Fibroblast of upper back skin (primary cell): ENCODE measurements at regions not wholly inside any gene's neighbourhood (a gene's known extent, or its start where the extent isn't known, plus 50 kb on each side); places are given as distances from the start of the nearest gene placed in this dataset.

Source experiments
- DNase-seq: peaks from one replicate; pipeline ENCODE4 v3.0.0-alpha.2; 2013

GRCh38 chr16:61313931-61314330 lies 722.3 kb downstream of the CDH8 start:
- no peak for DNase-seq

DNA sequence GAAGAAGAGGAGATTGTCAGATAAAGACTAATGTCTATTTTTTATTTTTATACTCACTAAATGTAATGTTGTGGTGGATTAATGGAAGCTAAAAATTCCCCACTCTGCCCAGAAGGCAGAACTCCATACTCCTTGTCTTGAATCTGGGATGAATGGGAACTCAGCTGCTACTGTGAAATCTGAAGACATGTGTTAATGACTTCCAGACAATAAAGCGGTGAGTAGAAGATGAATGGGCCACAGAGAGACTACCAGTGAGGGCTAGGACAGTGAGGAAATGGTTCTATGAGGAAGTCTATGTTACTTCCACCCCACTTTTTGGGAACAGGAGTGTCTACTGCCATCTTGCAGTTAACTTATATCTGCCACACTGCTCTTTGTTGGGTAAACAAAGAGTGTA lies 726.9 kb downstream of the CDH8 start:
- no peak for DNase-seq

DNA sequence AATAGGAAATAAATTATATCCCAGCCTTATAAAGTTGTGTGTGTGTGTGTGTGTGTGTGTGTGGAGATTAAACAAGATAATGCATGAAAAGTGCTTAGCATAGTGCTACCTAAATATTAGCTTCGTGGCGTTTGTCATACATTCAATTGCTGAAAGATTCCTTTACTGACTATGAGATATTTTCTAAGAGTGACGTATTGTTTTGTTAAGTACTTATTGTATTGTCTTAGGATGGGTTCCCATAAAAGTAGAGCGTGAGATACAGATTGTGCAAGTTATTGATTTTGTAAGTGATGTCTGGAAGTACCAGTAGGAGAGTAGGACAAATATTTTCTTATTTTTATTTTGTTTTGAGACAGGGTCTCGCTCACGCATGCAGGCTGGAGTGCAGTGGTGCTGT lies 730.0 kb downstream of the CDH8 start:
- no peak for DNase-seq

DNA sequence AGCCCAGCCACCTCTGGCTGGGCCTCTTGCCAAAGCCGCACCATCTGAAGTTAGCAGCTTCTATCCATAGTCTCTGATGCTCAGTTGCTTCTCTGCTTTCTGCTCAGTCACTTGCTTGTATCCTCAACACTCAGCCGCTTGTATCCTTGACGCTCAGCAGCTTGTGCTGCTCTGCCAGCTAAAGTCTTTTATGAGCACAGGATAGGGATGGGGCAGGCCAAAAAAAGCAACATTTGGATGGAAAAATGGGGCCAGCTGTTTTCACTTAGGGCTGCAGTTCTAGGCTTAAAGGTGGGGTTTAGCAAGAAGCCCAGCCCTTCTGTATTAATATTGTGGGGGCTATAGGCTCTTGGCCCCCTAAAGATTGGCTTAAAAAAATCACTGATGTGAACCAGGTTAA lies 739.4 kb downstream of the CDH8 start:
- DNase-seq, result no peak

DNA sequence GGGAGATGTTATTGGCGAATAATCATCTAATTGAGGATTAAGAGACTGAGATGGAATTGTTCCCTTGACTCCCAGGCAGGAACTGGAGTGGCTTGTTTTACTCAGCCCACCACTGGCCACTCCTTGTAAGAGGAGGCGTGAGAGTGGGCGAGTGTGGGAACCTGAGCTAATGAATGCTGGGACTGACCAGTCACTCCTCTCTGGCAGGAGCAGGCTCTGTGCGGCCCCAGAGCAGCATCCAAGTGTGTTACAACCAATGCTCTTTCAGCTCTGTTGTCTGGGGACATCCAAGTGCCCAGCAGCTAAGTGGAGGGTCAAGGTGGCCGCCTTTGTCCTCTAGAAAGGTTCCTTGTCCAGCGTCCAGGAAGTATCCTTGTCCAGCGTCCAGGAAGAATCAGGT lies 739.9 kb downstream of the CDH8 start:
- DNase-seq, result no peak

DNA sequence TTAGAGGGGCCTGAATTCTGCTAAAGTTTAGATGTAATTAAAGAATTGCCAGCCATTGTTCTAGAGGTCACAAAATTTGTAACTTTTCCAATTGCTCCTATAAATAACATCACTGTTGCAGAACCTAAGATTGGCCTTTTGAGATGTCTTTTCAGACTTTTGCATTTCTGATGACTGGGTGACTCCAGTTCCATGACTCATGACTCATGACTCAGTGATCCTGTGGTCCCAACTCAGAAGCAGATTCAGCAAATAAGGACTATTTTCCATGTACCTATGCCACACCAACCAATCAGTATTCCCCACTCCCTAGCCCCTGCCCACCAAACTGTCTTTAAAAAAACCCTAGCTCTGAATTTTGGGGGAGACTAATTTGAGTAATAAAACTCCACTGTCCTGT lies 740.9 kb downstream of the CDH8 start:
- DNase-seq, result peak; percentile 4

GRCh38 chr16:61289141-61289540 lies 747.1 kb downstream of the CDH8 start:
- DNase-seq, result no peak

- DNase-seq, result no peak
Measured at GRCh38 chr16:61277849-61278248, 758.4 kb downstream of the CDH8 start.

- DNase-seq, result no peak
Measured at GRCh38 chr16:61274211-61274610, 762.0 kb downstream of the CDH8 start.

GRCh38 chr16:61270726-61271125 lies 765.5 kb downstream of the CDH8 start:
- no peak for DNase-seq

GRCh38 chr16:61263400-61263799 lies 772.8 kb downstream of the CDH8 start:
- no peak for DNase-seq

- no peak for DNase-seq
Measured at GRCh38 chr16:61261315-61261714, 774.9 kb downstream of the CDH8 start.

DNA sequence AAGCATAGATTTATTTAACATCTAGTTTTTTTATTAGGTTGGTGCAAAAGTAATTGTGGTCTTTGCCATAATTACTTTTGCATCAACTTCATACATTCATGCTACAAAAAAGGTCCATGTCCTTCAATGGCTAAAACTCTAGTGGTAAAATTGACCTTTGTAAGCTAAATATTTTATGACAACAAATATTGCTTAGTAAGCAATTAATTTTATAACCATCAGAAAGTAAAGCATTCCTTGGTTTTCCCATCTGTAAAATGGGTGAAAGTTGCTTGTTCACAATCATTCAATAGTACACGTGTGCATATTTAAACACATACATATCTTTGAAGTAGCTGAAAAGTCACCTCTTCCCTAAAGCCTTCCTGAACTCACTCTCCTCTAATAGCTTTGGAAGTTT lies 789.6 kb downstream of the CDH8 start:
- no peak for DNase-seq

GRCh38 chr16:61243954-61244353 lies 792.3 kb downstream of the CDH8 start:
- no peak for DNase-seq

DNA sequence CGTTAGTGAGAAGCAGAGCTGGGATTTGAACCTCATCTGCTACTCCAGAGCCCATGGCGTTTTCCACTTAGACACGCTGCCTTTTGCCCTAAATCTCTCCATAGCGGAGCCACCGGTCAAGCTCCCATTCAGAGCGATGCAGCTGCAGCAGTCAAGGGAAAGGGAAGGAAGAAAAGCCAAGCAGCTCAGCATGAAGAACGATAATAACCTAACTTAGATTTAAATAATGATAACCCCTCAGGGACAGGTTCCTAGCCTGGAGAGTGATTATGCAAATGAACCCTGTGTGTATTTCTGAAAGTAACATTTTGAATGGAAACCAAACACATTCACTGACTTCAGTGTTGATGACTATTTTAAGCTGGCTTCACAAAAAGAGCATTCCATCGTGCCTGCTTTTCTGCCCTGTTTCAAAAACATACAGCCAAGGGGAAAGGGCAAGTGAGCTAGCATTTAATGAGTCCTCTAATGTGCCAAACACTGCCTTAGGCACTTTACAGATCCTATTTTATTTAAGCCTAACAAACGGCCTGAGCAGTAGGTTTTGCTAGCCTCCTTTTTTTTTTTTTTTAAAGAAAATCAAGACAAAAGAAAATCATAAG lies 798.3 kb downstream of the CDH8 start:
- DNase-seq, result no peak

- peak; percentile 19 for DNase-seq
Measured at GRCh38 chr16:61233713-61234112, 802.5 kb downstream of the CDH8 start.

DNA sequence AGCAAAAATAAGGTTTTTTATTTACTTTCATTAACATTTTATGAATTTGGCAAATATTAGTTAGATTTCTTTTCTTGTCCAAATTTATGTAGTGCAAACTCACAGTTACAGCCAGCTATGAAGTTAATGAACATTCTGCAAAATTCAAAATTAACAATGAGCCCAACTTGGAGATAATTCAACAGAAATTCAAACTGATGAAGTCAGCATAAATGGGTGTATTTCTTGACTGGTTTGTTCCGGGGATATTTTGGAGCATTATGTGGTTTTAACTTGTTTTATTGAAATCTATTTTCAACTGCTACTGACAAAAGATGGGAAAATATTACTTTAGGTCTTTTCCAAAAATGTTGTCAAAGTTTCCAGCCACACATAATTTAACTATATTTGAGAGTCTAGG lies 807.9 kb downstream of the CDH8 start:
- no peak for DNase-seq

GRCh38 chr16:61215605-61216004 lies 820.6 kb downstream of the CDH8 start:
- no peak for DNase-seq

- DNase-seq, result no peak
Measured at GRCh38 chr16:61214780-61215179, 821.5 kb downstream of the CDH8 start.

GRCh38 chr16:61210076-61210475 lies 826.2 kb downstream of the CDH8 start:
- DNase-seq, result no peak

DNA sequence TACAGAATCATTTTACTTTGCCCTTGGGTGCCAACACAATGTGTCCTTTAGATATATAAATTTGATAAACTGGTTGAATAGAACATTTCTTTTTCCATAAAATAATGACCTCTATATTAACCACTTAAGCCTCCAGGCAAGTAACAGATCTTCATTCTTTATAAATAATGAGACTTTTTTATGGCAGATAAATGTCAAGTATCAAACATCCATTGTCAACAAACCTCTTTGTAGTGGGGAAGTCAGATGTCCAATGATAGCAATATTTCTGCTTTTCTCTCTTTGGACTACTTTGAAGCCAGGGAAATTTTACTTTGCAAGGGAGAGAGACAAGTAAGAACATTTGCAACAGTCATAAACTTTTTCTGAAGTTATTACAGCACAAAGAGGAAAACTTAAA lies 841.2 kb downstream of the CDH8 start:
- DNase-seq, result no peak

- no peak for DNase-seq
Measured at GRCh38 chr16:61194573-61194972, 841.7 kb downstream of the CDH8 start.

DNA sequence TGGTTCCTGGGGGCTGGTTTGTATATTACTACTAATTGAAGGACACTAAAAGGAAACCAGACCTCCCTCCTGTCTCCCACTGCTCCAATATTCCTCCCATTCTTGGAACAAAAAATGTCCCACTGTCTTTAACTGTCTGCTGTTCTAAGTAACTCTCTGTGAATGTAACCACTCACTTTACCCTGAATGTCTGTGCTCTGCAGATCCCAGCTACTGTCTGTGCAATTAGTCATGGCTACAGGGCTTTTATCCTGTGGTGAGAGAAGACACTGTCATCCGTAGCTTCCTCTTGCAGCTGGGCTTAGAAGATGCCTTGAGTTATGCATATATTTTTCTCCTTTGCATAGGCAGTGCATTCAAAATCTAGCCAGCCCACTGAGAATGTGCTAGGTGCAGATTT lies 853.8 kb downstream of the CDH8 start:
- DNase-seq, result no peak

DNA sequence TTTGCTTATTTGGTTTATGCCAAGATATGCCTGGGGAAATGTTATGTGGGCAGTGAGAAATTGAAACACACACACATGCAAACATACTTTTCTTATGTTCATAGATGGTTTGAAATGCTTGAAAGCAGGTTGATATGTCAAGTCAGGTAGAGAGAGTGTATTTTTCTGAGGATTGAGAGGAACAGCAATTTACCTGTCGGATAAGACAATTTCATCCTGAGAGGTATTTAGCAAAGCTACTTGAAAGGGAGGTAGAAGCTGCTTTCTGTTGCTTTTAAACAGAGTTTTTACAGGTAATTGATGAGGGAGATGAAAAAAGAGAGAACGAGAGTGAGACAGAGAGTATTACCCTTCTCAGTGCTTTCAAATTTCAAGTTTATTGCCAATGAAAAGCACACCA lies 854.3 kb downstream of the CDH8 start:
- DNase-seq, result no peak

DNA sequence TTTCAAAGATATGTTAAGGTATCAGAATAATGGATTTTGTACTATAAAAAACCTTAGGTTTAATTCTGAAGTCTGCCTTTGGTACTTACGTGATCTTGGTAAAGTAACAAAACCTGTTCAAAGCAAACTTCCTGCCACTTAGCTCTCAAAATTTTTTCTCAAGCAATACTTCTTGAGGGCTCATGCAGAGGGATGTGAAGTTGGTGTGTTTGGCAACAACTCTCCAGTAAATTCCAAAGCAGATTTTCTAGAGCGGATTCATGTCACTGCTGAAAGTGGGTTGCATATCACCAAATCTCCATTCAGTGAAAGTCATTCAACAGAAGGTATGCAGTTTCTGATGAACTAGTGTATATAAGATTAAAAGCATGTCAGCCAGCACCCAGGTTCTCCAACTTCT lies 856.7 kb downstream of the CDH8 start:
- no peak for DNase-seq

GRCh38 chr16:61165797-61166196 lies 870.4 kb downstream of the CDH8 start:
- no peak for DNase-seq
